HEK293 (cell line): ENCODE measurements at regions not wholly inside any gene's neighbourhood (a gene's known extent, or its start where the extent isn't known, plus 50 kb on each side); places are given as distances from the start of the nearest gene placed in this dataset.

Experiments used
- PATZ1 ChIP-seq: fragments of 450-650 bp; formaldehyde crosslinking; IDR thresholded peaks from 2 replicates; pipeline ENCODE4 v1.5.1; 2016; ENCODE audit warnings: missing biosample characterization, missing genetic modification characterization
- TCF7L2 ChIP-seq: IDR thresholded peaks from 2 replicates; pipeline ENCODE4 v1.6.1; 2011; ENCODE audit warnings: low read depth, mild to moderate bottlenecking, inconsistent platforms, low read length, moderate library complexity, borderline replicate concordance
- ZEB2 ChIP-seq: fragments of 450-650 bp; formaldehyde crosslinking; IDR thresholded peaks from 2 replicates; pipeline ENCODE4 v1.5.1; 2016; ENCODE audit warnings: missing biosample characterization, missing genetic modification characterization
- ZNF146 ChIP-seq: fragments of 450-650 bp; formaldehyde crosslinking; IDR thresholded peaks from 2 replicates; pipeline ENCODE4 v1.5.1; 2016; ENCODE audit warnings: missing biosample characterization, missing genetic modification characterization
- ZNF223 ChIP-seq: fragments of 450-650 bp; formaldehyde crosslinking; IDR thresholded peaks from 2 replicates; pipeline ENCODE4 v1.5.1; 2016; ENCODE audit warnings: missing biosample characterization, missing genetic modification characterization
- ZNF292 ChIP-seq: fragments of 450-650 bp; formaldehyde crosslinking; IDR thresholded peaks from 2 replicates; pipeline ENCODE4 v1.5.1; 2016; ENCODE audit warnings: low read depth, missing biosample characterization, missing genetic modification characterization, borderline replicate concordance
- ZNF558 ChIP-seq: fragments of 450-650 bp; formaldehyde crosslinking; IDR thresholded peaks from 2 replicates; pipeline ENCODE4 v1.5.1; 2016; ENCODE audit warnings: missing biosample characterization, missing genetic modification characterization
- ZNF654 ChIP-seq: fragments of 450-650 bp; formaldehyde crosslinking; IDR thresholded peaks from 2 replicates; pipeline ENCODE4 v1.5.1; 2016; ENCODE audit warnings: low read depth, missing biosample characterization, missing genetic modification characterization
- ZNF670 ChIP-seq: fragments of 450-650 bp; formaldehyde crosslinking; IDR thresholded peaks from 2 replicates; pipeline ENCODE4 v1.5.1; 2016; ENCODE audit warnings: missing biosample characterization, missing genetic modification characterization, low read depth
- ZNF76 ChIP-seq: fragments of 450-650 bp; formaldehyde crosslinking; IDR thresholded peaks from 2 replicates; pipeline ENCODE4; 2016; ENCODE audit warnings: low read depth, missing biosample characterization, missing genetic modification characterization, borderline replicate concordance
- ZNF785 ChIP-seq: fragments of 450-650 bp; formaldehyde crosslinking; IDR thresholded peaks from 2 replicates; pipeline ENCODE4 v1.5.1; 2016; ENCODE audit warnings: missing biosample characterization, missing genetic modification characterization
- TF ChIP-seq, protein P1 (sequence below): fragments of 450-650 bp; formaldehyde crosslinking; IDR thresholded peaks from 2 replicates; pipeline ENCODE4 v1.5.1; 2016; ENCODE audit warnings: missing biosample characterization, missing genetic modification characterization

DNA sequence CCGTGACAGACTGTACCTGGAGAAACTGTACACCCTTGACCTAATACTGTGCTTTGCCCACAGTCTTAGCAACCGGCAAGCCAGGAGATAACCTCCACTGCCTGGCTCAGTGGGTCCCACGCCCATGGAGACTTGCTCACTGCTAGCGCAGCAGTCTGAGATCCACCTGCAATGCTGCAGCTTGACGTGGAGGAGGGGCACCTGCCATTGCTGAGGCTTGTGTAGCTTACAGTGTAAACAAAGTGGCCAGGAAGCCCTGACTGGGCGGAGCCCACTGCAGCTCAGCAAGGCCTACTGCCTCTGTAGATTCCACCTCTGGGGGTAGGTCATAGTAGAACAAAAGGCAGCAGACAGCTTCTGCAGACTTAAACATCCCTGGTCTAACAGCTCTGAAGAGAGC lies 189.3 kb downstream of the EDEM1 start:
- TF ChIP-seq, protein P1, sequence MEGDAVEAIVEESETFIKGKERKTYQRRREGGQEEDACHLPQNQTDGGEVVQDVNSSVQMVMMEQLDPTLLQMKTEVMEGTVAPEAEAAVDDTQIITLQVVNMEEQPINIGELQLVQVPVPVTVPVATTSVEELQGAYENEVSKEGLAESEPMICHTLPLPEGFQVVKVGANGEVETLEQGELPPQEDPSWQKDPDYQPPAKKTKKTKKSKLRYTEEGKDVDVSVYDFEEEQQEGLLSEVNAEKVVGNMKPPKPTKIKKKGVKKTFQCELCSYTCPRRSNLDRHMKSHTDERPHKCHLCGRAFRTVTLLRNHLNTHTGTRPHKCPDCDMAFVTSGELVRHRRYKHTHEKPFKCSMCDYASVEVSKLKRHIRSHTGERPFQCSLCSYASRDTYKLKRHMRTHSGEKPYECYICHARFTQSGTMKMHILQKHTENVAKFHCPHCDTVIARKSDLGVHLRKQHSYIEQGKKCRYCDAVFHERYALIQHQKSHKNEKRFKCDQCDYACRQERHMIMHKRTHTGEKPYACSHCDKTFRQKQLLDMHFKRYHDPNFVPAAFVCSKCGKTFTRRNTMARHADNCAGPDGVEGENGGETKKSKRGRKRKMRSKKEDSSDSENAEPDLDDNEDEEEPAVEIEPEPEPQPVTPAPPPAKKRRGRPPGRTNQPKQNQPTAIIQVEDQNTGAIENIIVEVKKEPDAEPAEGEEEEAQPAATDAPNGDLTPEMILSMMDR (tag by site-specific recombination): no peak
- TF ChIP-seq ZNF223 (no peak), ZNF76 (no peak), PATZ1 (tag by site-specific recombination) (no peak), TCF7L2 (no peak), ZNF785 (no peak), ZNF654 (tag by site-specific recombination) (no peak), ZNF670 (tag by site-specific recombination) (no peak), ZNF558 (tag by site-specific recombination) (no peak), ZNF292 (no peak), ZEB2 (tag by site-specific recombination) (no peak), ZNF146 (no peak)
